DOHH2 (cell line): ENCODE measurements at regions not wholly inside any gene's neighbourhood (a gene's known extent, or its start where the extent isn't known, plus 50 kb on each side); places are given as distances from the start of the nearest gene placed in this dataset.

ENCODE experiments used
- H3F3A ChIP-seq: fragments of 200-600 bp; sonication (generic), shearing (Covaris generic); 2 replicates; pipeline ENCODE4 v1.6.0; 2016; ENCODE audit warnings: antibody characterized with exemption, mild to moderate bottlenecking; ENCODE audit not compliant: control insufficient read depth, insufficient read depth
- H3K27ac ChIP-seq: fragments of 200-600 bp; sonication (generic); 2 replicates; pipeline ENCODE4 v1.5.1; 2014; ENCODE audit warnings: low read depth, mild to moderate bottlenecking, low read length, moderate library complexity
- H3K27me3 ChIP-seq: fragments of 200-600 bp; sonication (generic); 2 replicates; pipeline ENCODE4 v1.6.1; 2014; ENCODE audit warnings: mild to moderate bottlenecking, low read length, mixed read lengths; ENCODE audit not compliant: control insufficient read depth
- H3K36me3 ChIP-seq: fragments of 200-600 bp; sonication (generic); 2 replicates; pipeline ENCODE4 v1.6.1; 2014; ENCODE audit warnings: mild to moderate bottlenecking, low read length, moderate library complexity, mixed read lengths; ENCODE audit not compliant: control insufficient read depth
- H3K4me1 ChIP-seq: fragments of 200-600 bp; sonication (generic); 2 replicates; pipeline ENCODE4 v1.6.1; 2014; ENCODE audit warnings: mild to moderate bottlenecking, low read length, mixed read lengths; ENCODE audit not compliant: control insufficient read depth
- H3K4me2 ChIP-seq: fragments of 200-600 bp; sonication (generic); 2 replicates; pipeline ENCODE4 v1.6.0; 2014; ENCODE audit warnings: mild to moderate bottlenecking, low read length, moderate library complexity
- H3K4me3 ChIP-seq: fragments of 200-600 bp; sonication (generic); 2 replicates; pipeline ENCODE4 v1.5.1; 2014; ENCODE audit warnings: mild to moderate bottlenecking, low read length, mixed read lengths
- H3K79me2 ChIP-seq: fragments of 200-600 bp; sonication (generic); 2 replicates; pipeline ENCODE4 v1.6.1; 2014; ENCODE audit warnings: mild to moderate bottlenecking, low read length, mixed read lengths; ENCODE audit not compliant: control insufficient read depth
- H3K9me2 ChIP-seq: fragments of 200-600 bp; sonication (generic); replicated peaks from 2 replicates; pipeline ENCODE4 v1.6.1; 2014; ENCODE audit warnings: mild to moderate bottlenecking, low read length, mixed read lengths; ENCODE audit not compliant: control insufficient read depth
- H3K9me3 ChIP-seq: fragments of 200-600 bp; sonication (generic); 2 replicates; pipeline ENCODE4 v1.6.1; 2014; ENCODE audit warnings: antibody characterized with exemption, low read length, mixed read lengths; ENCODE audit not compliant: control insufficient read depth, insufficient read depth
- H4K20me1 ChIP-seq: fragments of 200-600 bp; sonication (generic); 2 replicates; pipeline ENCODE4 v1.6.0; 2014; ENCODE audit warnings: low read depth, mild to moderate bottlenecking, antibody characterized with exemption, low read length, moderate library complexity; ENCODE audit not compliant: control insufficient read depth, insufficient read depth
- EZH2phosphoT487 ChIP-seq: fragments of 200-600 bp; sonication (generic); IDR thresholded peaks from 2 replicates; pipeline ENCODE4 v1.6.1; 2017; ENCODE audit warnings: borderline replicate concordance, mild to moderate bottlenecking, antibody characterized with exemption, low read length, moderate library complexity, mixed read lengths
- TF ChIP-seq, protein P1 (sequence below): fragments of 200-600 bp; sonication (generic); IDR thresholded peaks from one replicate; pipeline ENCODE4 v1.5.1; 2014; ENCODE audit warnings: antibody characterized with exemption, mild to moderate bottlenecking, low read depth, low read length; ENCODE audit not compliant: poor library complexity, severe bottlenecking

DNA sequence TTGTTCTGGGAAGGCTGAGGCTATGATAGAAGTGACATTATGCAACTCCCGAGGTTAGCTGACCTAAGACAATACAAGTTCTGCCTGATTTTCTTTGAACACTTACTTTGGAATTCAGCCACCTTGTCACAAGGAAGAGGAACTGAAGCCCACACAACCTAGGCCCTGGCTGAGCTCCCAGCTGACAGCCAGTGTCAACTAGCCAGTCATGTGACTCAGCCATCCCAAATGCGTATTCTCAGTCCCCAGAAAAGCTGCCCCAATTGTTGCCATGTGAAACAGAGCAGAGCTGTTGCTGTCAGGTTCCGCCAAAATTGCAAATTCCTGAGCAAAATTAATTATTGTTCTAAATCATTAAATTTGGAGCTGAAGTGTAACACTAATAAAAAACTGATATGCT is 1010.0 kb downstream of the XPNPEP1 start:
- no peaks in the 10 kb centered on the region for H3K9me3 ChIP-seq
- no peaks in the 10 kb centered on the region for H3K36me3 ChIP-seq
- TF ChIP-seq, protein P1, sequence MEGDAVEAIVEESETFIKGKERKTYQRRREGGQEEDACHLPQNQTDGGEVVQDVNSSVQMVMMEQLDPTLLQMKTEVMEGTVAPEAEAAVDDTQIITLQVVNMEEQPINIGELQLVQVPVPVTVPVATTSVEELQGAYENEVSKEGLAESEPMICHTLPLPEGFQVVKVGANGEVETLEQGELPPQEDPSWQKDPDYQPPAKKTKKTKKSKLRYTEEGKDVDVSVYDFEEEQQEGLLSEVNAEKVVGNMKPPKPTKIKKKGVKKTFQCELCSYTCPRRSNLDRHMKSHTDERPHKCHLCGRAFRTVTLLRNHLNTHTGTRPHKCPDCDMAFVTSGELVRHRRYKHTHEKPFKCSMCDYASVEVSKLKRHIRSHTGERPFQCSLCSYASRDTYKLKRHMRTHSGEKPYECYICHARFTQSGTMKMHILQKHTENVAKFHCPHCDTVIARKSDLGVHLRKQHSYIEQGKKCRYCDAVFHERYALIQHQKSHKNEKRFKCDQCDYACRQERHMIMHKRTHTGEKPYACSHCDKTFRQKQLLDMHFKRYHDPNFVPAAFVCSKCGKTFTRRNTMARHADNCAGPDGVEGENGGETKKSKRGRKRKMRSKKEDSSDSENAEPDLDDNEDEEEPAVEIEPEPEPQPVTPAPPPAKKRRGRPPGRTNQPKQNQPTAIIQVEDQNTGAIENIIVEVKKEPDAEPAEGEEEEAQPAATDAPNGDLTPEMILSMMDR = no peak
- TF ChIP-seq EZH2phosphoT487 = no peak
- H3K4me1 ChIP-seq = no peaks in the 10 kb centered on the region
- no peak overlapping the region for H3K4me2 ChIP-seq
- no peaks in the 10 kb centered on the region for H3F3A ChIP-seq
- no peaks in the 10 kb centered on the region for H3K79me2 ChIP-seq
- H4K20me1 ChIP-seq = no peaks in the 10 kb centered on the region
- H3K9me2 ChIP-seq = no peaks in the 10 kb centered on the region
- no peak overlapping the region for H3K27ac ChIP-seq
- H3K4me3 ChIP-seq = no peak overlapping the region
- H3K27me3 ChIP-seq = no peaks in the 10 kb centered on the region

DNA sequence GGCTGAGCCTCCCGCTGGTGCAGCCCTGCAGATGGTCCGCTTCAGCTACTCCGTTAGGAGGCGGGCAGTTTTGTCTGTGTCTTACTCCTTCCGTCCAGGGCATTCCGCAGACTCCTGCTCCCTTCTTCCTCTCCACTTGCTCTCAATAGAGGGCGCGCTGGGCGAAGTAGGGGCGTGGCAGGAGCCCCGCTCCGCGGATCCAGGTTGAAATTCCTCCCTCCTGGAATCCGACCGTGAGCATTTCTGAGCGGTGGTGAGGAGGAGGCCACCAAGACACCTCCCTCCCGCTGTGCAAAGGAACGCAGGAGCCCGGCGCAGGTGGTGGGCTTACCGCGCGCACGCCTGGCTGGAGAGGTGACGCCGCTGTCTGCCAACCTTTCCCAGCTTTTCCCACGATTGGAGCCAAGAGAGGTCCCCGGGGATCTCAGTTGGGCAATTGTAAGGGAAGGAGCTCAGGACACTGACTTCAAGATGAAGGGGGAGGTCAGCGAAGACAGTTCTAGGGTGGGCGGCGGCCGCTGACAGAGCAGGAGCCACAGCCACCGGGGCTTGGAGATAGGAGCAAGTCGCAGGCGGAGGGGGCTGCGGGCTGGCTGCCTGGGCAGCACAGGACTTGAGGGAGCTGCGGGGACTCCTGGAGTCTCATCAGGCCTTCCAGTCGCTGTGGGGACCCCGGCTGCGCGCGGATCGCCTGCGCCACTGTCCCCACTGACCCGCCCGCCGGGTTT is 1011.3 kb downstream of the XPNPEP1 start:
- Histone ChIP-seq H3K4me3 (no peak overlapping the region), H3K9me3 (no peaks in the 10 kb centered on the region), H3K9me2 (no peaks in the 10 kb centered on the region), H3F3A (no peaks in the 10 kb centered on the region), H3K79me2 (no peaks in the 10 kb centered on the region), H3K27ac (no peak overlapping the region), H4K20me1 (no peaks in the 10 kb centered on the region), H3K36me3 (no peaks in the 10 kb centered on the region), H3K4me2 (no peak overlapping the region), H3K27me3 (no peaks in the 10 kb centered on the region), H3K4me1 (no peaks in the 10 kb centered on the region)
- TF ChIP-seq, protein P1 = no peak
- TF ChIP-seq EZH2phosphoT487 = no peak

DNA sequence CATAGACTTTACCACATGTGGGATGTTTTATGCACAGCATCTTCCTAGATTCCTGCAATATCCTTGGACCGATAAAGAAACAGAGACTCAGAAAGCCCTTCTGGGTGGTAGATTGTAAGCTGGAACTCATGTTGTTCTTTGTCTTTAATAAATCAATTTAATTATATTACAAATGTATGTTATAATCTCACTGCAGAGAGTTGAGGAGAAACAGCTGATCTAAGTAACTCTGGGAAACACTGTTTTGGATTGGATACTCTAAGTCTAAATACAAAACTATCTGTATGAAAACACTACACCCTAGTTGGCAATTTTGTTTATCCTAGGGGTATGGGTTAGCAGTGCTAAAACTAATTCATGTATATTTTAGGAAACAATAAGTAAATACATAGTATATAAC is 1015.2 kb downstream of the XPNPEP1 start:
- Histone ChIP-seq H3K27me3 (no peaks in the 10 kb centered on the region), H3K4me3 (no peak overlapping the region), H3K79me2 (no peaks in the 10 kb centered on the region), H3K36me3 (no peaks in the 10 kb centered on the region), H3K4me2 (no peak overlapping the region), H3F3A (no peaks in the 10 kb centered on the region), H3K27ac (no peak overlapping the region), H3K9me3 (no peaks in the 10 kb centered on the region), H4K20me1 (no peaks in the 10 kb centered on the region), H3K9me2 (no peaks in the 10 kb centered on the region), H3K4me1 (no peaks in the 10 kb centered on the region)
- no peak for TF ChIP-seq EZH2phosphoT487
- TF ChIP-seq, protein P1 = no peak
